Activated T-cell treated with anti-CD3 and anti-CD28 coated beads for 24 hours (primary cell): ENCODE measurements at regions not wholly inside any gene's neighbourhood (a gene's known extent, or its start where the extent isn't known, plus 50 kb on each side); places are given as distances from the start of the nearest gene placed in this dataset.

Experiments used
- DNase-seq: peaks from one replicate; pipeline ENCODE4 v3.0.0-alpha.2; 2020; ENCODE audit warnings: low read depth

DNA sequence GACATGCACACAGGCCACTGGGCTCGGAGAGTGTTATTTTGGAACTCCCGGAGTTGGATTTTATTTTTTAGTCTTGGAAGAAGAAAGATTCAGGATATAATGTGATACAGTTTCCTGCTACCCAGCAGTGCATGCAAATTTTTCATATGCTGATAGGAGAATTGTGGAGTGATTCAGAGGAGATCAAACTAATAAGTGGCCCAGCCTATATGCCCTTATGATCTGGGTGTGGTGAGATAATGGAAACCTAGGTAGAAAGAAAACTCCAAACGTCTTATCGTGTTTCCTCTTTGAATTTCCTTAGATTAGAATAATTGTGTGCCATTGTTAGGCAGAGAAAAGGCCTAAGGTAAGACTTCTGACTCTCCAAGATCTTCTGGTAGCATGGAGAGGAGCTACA lies 401.2 kb upstream of the BTBD3 start:
- DNase-seq, result no peak

DNA sequence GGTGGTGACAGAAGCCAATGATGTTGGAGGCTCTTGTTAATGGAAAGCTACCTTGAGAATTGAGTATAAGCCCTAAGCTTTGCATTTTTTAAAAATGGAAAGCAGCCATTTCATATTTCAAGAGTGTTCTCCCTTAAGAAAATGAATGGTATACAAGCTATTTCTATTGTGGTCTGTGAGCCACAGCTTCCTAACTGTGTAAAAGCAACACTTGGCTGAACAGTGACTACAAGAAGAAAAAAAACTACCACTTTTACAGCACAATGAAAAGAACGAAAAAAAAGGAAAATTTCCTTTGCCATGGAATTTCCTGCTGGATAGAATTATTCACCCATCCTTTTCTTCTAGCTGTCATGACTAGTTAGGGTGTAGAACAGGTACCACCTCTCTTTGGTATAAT lies 397.1 kb upstream of the BTBD3 start:
- DNase-seq, result no peak

DNA sequence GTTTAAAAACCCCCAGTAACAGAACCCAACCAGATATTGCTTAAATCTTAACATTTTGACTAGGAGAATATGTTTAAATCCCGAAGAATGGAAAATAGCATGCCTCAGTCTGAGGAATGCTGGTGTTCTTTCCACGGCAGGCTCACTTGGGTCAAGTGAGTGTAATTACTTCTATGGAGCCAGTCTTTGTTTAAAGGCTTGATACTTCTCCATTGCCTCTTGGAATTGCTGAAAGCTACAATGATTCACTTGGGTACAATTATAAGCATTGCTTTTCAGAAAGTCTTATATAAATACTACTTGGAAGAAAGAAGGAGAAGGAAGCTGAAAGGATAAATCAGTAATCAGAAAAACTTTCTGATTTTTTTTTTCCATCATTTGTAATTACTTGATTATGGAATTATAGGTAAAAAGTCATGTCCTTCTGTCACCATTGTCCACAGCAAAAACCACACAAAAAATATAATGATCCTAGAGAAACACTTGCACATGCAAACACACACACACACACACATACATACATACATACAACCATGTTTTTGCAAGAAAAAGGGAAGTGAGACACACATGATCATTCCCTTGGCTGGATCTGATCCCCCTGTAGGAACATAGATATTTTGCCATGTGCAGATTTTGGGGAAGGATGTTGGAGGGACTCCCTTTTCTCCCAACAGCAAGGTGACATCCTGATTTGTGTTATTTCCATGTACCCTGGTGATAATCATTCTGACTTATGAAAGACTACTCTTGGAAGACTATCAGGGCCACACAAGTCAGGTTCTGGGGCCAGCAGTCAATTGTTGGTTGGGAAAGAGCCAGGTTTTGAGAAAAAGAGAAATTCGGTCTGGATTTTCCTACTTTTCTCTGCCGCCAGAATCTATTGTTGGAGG lies 396.0 kb upstream of the BTBD3 start:
- no peak for DNase-seq

DNA sequence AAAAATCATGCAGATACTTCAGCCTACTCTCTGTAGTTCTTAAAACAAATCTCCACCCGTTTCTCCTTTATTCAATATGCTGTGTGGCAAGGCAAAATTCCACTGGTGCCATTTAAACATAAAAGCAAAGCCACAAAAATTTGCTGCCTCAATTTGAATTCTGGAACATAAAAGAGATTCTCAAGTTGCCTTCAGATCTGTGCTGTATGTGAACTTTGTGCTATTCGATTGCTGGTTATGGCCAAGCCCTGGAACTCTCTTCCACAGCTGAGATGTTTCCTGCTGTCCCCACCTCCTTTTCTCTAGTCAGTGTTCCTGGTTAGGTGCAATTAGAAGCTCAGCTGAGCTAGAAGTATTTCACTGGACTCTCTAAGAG lies 395.3 kb upstream of the BTBD3 start:
- DNase-seq, result no peak

DNA sequence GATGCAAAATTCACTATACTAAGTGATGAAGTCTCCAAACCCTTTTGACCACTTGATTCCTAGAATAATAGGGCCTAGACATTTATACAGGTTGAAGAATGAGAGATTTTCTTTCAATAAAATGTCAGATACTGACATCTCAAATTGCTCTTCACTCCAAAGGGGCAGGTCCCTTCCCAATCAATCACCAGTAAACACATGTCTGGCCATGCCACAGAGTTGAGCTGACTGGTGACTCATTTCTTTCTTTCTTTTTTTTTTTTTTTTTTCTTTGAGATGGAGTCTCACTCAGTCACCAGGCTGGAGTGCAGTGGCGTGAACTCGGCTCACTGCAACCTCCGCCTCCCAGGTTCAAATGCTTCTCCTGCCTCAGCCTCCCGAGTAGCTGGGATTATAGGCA lies 388.6 kb upstream of the BTBD3 start:
- no peak for DNase-seq

DNA sequence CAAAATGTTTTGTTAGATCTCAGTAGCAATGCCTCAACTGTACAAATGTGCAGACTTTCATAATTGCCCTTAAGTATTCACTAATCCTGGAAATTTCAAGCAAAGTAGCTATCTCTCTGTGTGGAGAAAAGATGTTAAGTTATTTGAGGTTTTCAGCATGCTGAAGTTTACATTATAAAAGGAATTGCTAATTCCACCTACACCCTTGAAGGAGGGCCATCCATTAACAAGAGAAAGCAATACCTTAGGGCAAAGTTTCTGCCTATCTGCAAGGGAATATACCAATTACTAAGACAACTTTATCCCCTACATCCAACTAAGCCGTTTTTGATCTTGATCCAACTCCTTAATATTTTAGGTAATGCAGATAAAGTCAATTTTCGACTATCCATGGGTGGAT lies 380.7 kb upstream of the BTBD3 start:
- no peak for DNase-seq

DNA sequence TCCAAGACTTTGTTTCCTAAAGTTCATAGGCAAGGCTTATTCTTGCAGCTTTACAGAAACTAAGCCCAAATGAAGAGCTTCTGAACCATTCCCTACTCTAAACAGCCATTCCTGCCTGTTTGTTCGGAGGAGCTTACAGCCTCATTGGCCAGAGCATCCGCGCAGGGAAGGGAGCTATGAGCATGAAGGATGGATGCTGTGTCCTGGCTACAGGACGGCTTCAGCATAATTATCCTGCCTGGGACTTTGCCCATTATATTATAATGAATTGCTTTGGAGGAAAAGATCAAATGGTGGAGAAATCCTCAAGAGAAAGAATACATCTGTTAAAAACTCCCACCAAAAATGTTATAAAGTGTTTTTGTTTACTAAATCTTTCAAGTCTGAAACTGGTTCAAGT lies 378.2 kb upstream of the BTBD3 start:
- DNase-seq, result no peak

DNA sequence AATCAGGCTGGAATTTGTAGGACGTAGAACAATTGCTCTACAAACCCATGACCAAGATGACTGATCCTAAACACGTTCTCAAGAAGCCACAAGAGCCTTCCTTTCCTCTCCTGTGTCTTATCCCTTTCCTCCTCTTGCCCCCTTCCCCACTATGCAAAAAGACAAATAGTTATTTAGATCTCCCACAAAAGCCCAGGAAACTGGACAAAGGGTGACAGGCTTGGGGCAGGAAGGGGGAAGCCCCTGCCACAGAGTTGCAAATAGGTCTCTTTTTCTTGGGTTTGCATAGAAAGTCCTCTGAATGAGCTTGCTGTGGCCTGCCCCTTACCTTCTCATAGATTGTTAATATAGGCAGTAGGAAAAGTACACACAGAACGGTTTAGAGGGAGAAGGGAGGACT lies 377.1 kb upstream of the BTBD3 start:
- DNase-seq, result no peak

DNA sequence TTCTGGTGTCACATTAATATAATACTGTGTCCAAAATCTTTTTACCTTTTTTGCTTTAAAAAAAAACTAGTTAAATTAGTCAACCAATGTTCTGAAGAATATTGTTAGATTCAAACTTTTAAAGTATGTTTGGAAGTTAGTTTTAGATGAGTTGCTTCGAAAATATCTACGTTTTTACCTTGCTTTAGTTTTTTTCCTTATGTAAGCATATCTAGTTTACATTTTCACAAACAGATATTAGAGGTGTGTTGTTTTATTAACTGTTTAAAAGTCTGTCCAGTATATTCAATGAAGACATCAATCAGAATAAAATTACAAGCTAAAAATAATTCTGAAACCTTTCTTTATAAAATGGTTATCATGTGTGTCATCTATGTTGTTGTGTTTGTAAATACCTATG lies 375.0 kb upstream of the BTBD3 start:
- no peak for DNase-seq

DNA sequence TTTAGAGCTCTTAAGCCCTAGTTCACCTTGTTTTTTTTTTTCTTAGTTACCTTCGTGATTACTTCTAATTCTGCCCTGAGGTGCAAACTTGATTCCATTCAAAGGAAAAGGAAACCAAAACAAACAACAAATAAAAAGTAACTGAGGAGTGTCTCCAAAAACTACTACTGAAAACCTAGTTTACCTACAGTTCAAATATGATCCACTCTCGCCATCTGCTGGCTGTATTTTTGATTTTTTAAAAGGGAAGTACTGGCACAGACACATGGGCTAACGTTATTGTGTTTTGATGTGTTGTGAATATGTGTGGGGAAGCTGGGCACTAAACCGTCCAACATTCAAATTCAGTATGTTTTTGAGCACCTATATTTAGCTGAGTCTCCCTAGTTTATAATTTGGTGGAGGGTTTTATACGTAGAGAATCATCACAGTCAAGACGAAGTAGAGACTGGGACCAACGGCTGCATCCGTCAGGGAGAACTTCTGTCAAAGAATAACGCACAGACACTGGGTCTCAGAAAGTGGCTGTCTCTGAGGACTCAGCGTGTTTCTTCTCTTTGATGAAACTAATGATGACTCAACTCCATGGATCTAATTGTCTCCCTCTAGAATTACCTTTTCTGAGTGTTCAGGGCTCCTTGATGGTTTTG lies 373.5 kb upstream of the BTBD3 start:
- DNase-seq, result no peak

DNA sequence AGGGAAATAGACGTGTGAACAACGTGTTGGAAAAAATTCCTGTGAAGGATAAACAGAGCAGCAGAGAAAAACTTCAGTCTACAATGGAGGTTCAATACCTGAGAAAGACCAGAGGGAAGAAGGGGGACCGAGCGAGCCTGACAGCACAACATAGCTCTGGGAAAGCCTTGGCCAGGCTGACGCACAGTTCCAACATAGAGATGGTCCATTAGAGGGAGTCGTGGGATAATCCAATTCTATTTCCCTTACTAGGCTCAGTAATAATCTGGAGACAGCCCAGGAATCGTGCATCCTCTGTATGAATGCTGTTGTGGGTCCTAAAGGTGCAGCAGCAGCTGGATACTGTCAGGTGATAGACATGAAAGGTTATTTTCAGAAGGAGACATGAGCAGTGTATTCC lies 370.8 kb upstream of the BTBD3 start:
- no peak for DNase-seq

DNA sequence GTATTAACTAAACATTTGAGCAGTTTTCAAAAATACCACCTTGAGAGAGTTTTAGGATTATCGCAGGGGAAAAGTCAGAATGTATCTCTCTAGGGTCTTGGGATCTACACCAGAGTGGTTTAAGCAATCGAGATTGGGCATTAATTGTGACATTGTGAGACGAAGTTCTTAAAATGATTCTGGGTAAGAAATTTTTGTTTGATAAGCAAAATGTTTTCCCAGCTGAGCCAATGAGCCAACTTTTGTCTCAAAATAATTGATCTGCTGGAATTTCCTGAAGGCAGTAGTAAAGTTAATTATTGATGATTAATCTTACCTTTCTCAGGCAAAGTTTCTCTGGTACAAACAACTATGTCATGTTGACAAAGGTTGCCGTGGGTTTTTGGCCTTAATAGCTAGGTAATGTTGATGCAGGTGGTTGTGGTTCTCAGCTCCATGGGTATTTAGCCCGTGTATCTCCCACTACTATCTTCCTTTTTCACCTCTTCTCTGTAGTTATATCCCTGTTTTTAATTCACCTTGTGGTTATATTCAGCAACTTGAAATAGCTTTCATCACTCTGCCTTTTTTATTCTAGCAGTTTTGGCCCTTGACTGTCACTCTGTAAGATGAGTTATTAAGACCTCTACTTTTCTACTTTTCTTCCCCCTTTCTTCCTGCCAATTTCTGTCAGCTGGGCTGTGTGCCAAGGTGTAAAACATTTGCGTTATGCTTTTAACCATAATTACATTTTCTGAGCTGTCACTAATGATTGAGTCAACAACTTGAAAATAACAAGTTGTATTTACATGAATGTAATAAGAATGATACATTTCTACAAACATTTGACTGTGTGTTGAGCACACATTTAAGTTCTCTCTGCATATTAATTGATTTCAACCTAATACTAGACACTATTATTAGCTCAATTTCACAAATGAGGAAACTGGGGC lies 368.3 kb upstream of the BTBD3 start:
- no peak for DNase-seq

DNA sequence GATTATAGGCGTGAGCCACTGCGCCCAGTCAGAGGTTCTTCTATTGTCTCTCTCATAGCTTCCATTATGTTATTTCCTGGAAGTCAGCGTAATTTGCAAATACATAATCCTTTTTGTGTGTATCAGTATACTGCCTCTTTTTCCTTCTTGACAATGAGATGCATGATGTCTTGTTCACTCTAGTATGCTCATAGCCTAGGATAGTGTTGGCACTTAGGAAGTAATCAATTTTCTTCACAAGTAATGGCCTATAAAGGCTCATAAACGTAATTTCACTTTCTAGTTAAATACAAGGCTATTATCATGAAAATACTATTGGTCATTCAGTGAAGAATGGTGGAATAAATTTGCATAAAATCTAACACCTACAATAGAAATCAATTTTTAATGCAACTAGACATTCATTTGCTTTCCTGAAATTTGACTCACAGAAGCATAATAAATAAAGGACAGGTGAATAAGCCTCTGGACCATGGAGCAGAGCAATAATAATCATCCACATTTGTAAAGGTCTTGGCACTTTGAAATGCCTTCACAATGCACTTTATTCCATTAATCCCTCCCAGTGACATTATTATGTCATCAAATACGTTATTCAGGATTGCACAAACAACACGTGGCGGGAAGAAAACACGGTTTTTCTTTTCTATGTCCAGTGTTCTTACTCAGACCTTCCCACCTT lies 366.9 kb upstream of the BTBD3 start:
- DNase-seq, result no peak

DNA sequence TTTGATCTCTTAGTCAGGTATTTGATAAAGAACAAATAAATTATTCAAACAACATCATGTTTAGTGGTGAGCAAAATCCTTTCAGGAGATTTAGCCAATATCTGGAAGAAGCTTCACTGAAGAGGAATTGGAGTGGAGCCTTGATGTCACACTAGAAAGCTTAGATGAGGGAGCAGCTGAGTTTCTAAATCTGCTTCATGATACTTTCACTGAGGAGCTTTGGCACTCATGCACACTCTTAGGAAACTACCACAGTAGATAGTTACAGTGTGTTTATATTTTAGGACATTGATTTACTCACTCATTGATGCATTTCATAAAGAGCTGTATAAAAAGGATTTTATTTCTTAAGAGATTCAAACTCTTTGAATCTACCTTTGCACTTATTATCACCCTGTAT lies 366.2 kb upstream of the BTBD3 start:
- no peak for DNase-seq

DNA sequence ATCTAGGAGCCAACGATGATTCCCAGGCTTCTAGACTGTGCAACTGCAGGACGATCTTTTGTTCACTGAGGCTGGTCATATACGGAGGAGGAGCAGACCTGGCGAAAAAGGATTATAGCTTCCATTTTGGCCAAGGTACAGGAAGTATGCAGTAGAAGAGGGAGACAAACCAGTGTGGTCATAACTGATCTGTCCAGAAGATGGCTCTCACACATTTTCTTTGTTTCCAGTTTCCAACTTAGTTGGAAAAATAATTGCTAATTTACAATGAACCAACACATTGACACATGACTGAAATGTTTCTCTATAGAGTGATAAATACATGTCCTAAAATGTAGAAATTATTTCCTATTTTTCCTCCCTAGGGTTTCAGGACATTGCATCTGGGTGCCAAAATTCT lies 364.1 kb upstream of the BTBD3 start:
- no peak for DNase-seq

DNA sequence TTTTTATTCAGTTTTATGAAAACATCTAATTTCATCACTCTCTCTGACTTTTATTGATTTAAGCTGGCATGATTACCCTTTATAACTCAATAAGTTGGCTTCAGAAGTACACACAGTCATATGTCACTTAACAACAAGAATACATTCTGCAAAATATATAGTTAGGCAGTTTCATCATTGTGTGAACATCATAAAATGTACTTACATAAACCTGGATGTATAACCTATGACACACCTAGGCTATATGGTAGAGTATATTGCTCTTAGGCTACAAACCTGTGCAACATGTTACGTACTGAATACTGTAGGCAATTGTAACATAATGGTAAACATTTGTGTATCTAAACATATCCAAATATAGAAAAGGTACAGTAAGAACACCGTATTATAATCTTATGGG lies 362.2 kb upstream of the BTBD3 start:
- DNase-seq, result no peak

DNA sequence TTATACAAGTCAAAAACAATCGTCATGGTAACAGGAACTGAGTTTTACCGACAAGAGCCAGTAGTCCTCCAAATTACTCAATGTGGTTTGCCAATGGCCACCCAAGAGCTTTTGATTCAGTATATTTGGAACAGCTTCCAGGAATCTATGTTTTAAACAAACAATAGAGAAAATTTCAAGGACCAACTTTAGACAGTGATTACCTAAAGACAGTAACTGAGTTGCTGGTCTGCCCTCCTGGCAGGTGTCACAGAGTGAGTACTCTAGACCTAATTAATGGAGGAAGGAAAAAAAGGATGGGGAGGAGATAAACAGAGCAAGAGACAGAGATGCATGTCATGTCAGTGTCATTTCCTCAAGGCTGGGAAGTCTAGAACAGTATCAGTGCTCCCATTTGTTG lies 361.3 kb upstream of the BTBD3 start:
- no peak for DNase-seq

DNA sequence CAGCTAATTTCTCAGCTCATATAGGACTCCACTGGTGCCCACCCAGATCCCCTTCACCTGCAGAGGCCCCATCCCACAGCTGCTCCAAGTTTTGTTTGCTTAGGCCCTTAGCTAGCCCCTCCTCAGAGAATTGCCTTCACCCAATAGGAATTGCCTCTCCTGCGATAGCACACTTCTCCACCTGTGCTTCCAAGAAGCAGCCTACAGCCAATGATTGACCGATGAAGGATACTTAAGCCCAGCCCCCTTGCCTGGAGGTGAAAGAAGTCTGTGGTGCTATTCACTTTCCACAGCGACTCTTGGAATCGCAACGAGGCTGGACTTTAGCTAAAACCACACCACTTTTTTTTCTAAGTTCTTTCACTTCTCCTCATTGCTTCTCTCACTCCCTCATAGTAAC lies 353.2 kb upstream of the BTBD3 start:
- no peak for DNase-seq

DNA sequence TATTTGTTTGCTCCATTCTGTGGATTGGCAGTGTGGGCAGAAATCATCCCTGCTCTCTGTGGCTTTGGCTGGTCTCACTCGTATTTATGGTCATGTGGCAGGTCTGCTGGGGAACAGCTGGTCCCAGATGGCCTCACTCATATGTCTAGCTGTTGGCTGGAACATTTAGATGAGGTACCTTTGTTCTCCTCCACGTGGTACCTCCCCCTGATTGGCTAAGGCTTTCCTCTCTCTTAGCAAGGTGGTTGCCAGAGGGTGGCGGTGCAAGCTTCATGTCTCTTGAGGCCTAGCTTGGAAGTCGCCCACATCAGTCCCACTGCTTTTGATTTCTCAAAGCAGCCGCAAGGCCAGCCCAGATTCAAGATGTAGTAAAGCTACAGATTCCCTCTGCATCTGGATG lies 348.5 kb upstream of the BTBD3 start:
- no peak for DNase-seq

DNA sequence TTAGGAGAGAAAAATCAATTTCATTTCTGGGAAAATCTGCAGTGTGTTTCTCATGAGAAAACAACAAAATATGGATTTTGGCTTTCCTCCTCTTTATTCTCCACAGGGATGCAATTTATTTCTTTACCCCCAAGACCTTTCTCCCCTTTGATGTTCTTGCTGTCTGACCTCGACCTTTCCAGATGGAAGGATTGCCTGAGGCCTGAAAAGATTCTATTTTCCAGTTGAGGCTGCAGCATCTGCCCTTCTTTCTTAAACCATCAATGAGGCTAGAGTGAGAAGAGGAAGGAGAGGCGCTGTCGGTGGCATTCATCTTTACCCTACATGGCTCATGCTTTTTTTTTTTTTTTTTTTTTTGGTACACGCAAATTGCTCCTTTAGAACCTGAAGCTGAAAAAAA lies 344.2 kb upstream of the BTBD3 start:
- DNase-seq, result no peak

DNA sequence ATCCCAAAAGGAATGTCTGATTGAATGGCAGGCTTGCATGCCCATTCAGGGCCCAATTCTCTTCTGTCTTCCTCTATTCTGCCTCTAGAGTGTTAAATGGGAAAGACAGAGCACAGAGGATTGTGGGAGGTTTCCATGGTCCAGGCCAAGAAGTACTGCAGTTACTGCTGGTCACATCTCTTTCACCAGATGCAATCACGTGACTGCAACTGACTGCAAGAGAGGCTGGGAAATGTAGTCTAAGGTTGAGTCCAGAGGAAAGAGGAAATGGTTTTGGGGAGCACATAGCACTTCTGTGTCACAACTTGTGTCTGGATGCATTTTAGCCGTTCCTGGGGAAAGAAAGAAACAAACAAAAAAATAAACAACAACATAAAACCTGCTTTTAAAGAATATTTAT lies 336.4 kb upstream of the BTBD3 start:
- no peak for DNase-seq

DNA sequence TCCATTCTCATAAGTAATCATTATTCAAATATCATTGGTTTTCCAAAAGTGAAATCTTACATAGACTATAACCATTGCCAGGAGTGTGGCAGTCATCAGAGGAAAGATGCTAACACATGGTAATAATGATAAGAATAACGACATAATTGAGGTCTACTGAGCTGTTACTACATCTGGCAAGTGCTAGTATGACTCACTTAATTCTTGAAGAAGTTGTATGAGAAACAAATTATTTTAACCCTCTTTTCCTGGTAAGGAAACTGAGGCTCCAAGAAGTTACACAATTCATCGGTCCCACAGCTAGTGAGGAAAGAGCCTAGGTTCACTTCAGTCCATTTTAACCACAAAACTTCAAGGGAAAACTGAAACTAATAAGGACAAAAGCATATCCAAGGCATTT lies 335.6 kb upstream of the BTBD3 start:
- no peak for DNase-seq
